ENCODE measurements at regions not wholly inside any gene's neighbourhood (a gene's known extent, or its start where the extent isn't known, plus 50 kb on each side); places are given as distances from the start of the nearest gene placed in this dataset.

DNA sequence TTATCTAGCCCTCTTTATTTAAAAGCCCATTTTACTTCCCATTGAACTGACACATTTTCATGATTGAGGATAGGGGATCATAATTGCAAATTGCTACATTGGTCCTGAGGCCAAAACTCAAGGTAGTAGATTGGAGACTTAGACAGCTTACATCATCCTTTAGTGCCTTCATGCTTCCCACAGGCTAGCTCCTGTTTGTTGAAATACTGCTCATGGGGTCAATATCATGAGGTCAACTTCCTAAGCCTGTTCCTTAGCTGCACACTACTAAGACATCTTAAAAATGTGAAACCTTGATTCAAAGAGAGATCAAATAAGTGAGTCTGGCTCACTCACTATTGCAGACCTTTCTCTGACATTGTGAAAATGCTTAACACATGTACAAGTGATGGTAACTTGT, 113.0 kb downstream of the TBC1D30 start:
- TF ChIP-seq, protein P1, sequence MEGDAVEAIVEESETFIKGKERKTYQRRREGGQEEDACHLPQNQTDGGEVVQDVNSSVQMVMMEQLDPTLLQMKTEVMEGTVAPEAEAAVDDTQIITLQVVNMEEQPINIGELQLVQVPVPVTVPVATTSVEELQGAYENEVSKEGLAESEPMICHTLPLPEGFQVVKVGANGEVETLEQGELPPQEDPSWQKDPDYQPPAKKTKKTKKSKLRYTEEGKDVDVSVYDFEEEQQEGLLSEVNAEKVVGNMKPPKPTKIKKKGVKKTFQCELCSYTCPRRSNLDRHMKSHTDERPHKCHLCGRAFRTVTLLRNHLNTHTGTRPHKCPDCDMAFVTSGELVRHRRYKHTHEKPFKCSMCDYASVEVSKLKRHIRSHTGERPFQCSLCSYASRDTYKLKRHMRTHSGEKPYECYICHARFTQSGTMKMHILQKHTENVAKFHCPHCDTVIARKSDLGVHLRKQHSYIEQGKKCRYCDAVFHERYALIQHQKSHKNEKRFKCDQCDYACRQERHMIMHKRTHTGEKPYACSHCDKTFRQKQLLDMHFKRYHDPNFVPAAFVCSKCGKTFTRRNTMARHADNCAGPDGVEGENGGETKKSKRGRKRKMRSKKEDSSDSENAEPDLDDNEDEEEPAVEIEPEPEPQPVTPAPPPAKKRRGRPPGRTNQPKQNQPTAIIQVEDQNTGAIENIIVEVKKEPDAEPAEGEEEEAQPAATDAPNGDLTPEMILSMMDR (conservative IDR thresholded peaks at IDR 0.05; ENCODE audit: low read length): no peak
- no peak for TF ChIP-seq EZH2phosphoT487 (IDR thresholded peaks at IDR 0.05; ENCODE audit: borderline replicate concordance)

Data from Loucy (cell line).